H9 (cell line): ENCODE measurements at regions not wholly inside any gene's neighbourhood (a gene's known extent, or its start where the extent isn't known, plus 50 kb on each side); places are given as distances from the start of the nearest gene placed in this dataset.

Experiments used
- DNase-seq: peaks from one replicate; pipeline ENCODE4 v3.0.0-alpha.2; 2017
- H2AFZ ChIP-seq: one replicate; pipeline ENCODE4 v1.6.1; 2013; ENCODE audit warnings: mild to moderate bottlenecking, low read length, control low read depth, moderate library complexity
- H2AK5ac ChIP-seq: 2 replicates; pipeline ENCODE4 v1.6.1; 2013; ENCODE audit warnings: low read length, control low read depth, mixed read lengths; ENCODE audit not compliant: insufficient read length
- H2BK120ac ChIP-seq: one replicate; pipeline ENCODE4 v1.6.1; 2013; ENCODE audit warnings: low read depth, mild to moderate bottlenecking, low read length, control low read depth, inconsistent platforms; ENCODE audit not compliant: poor library complexity, severe bottlenecking
- H2BK12ac ChIP-seq: 2 replicates; pipeline ENCODE4 v1.6.1; 2013; ENCODE audit warnings: low read length, control low read depth, mixed read lengths, low read depth; ENCODE audit not compliant: insufficient read length
- H2BK15ac ChIP-seq: 2 replicates; pipeline ENCODE4 v1.6.1; 2013; ENCODE audit warnings: low read depth, low read length, control low read depth
- H2BK20ac ChIP-seq: one replicate; pipeline ENCODE4 v1.6.1; 2013; ENCODE audit warnings: low read depth, mild to moderate bottlenecking, low read length, control low read depth, inconsistent platforms; ENCODE audit not compliant: poor library complexity, severe bottlenecking
- H2BK5ac ChIP-seq: 2 replicates; pipeline ENCODE4 v1.6.1; 2013; ENCODE audit warnings: low read length, control low read depth, mixed read lengths; ENCODE audit not compliant: insufficient read length
- H3K14ac ChIP-seq: 2 replicates; pipeline ENCODE4 v1.6.1; 2013; ENCODE audit warnings: low read length, control low read depth; ENCODE audit not compliant: insufficient read depth
- H3K18ac ChIP-seq: 2 replicates; pipeline ENCODE4 v1.6.1; 2013; ENCODE audit warnings: low read depth, mild to moderate bottlenecking, mixed read lengths, low read length, control low read depth; ENCODE audit not compliant: insufficient read length
- H3K23ac ChIP-seq: 2 replicates; pipeline ENCODE4 v1.6.1; 2013; ENCODE audit warnings: low read length, control low read depth, mixed read lengths, low read depth; ENCODE audit not compliant: insufficient read length
- H3K23me2 ChIP-seq: 2 replicates; pipeline ENCODE4 v1.6.1; 2013; ENCODE audit warnings: low read depth, mild to moderate bottlenecking, mixed read lengths, low read length, control low read depth; ENCODE audit not compliant: insufficient read length, poor library complexity, severe bottlenecking
- H3K27ac ChIP-seq: 2 replicates; pipeline ENCODE4 v1.5.1; 2013; ENCODE audit warnings: low read length, control low read depth, mixed read lengths, low read depth; ENCODE audit not compliant: insufficient read length
- H3K27me3 ChIP-seq: 2 replicates; pipeline ENCODE4 v1.6.1; 2013; ENCODE audit warnings: low read length, control low read depth, inconsistent platforms; ENCODE audit not compliant: insufficient read depth
- H3K4ac ChIP-seq: 2 replicates; pipeline ENCODE4 v1.6.1; 2013; ENCODE audit warnings: low read depth, mild to moderate bottlenecking, control low read depth, inconsistent platforms, low read length, moderate library complexity
- H3K4me1 ChIP-seq: 2 replicates; pipeline ENCODE4 v1.6.1; 2013; ENCODE audit warnings: low read length, control low read depth, inconsistent platforms; ENCODE audit not compliant: insufficient read depth
- H3K4me2 ChIP-seq: 2 replicates; pipeline ENCODE4 v1.6.1; 2013; ENCODE audit warnings: low read length, control low read depth, mixed read lengths; ENCODE audit not compliant: insufficient read length, insufficient read depth
- H3K56ac ChIP-seq: 2 replicates; pipeline ENCODE4 v1.6.1; 2013; ENCODE audit warnings: low read depth, mild to moderate bottlenecking, mixed read lengths, low read length, control low read depth; ENCODE audit not compliant: insufficient read length
- H3K79me1 ChIP-seq: 2 replicates; pipeline ENCODE4 v1.6.1; 2013; ENCODE audit warnings: low read depth, mild to moderate bottlenecking, moderate library complexity, low read length, control low read depth, inconsistent platforms; ENCODE audit not compliant: insufficient read depth, poor library complexity, severe bottlenecking
- H3K79me2 ChIP-seq: 2 replicates; pipeline ENCODE4 v1.6.1; 2013; ENCODE audit warnings: low read length, control low read depth, inconsistent platforms; ENCODE audit not compliant: insufficient read depth
- H3K9ac ChIP-seq: 2 replicates; pipeline ENCODE4 v1.6.1; 2013; ENCODE audit warnings: low read length, control low read depth, mixed read lengths; ENCODE audit not compliant: insufficient read length; ENCODE audit errors: extremely low read depth
- H3K9me3 ChIP-seq: one replicate; pipeline ENCODE4 v1.6.1; 2013; ENCODE audit warnings: low read depth, low read length, inconsistent platforms; ENCODE audit not compliant: control insufficient read depth
- H3T11ph ChIP-seq: one replicate; pipeline ENCODE4 v1.6.1; 2013; ENCODE audit warnings: mild to moderate bottlenecking, low read length, control low read depth, inconsistent platforms
- H4K20me1 ChIP-seq: one replicate; pipeline ENCODE4 v1.6.1; 2013; ENCODE audit not compliant: control insufficient read depth, insufficient read length, insufficient read depth
- H4K5ac ChIP-seq: 2 replicates; pipeline ENCODE4 v1.6.1; 2013; ENCODE audit warnings: low read depth, mild to moderate bottlenecking, mixed read lengths, low read length, control low read depth; ENCODE audit not compliant: insufficient read length
- H4K8ac ChIP-seq: replicated peaks from 2 replicates; pipeline ENCODE4 v1.6.1; 2013; ENCODE audit warnings: low read length, control low read depth, mixed read lengths, low read depth; ENCODE audit not compliant: insufficient read length
- H4K91ac ChIP-seq: 2 replicates; pipeline ENCODE4 v1.6.1; 2013; ENCODE audit warnings: low read depth, mild to moderate bottlenecking, moderate library complexity, mixed read lengths, low read length, control low read depth; ENCODE audit not compliant: insufficient read length
- H3K27ac Mint-ChIP-seq, 3 experiments: 2 replicates in 2 of 3; 3 replicates in 1 of 3; pipeline ENCODE4 v1.8.0; 2020 to 2021; ENCODE audit warnings: mixed read lengths in 3 of 3, mild to moderate bottlenecking in 1 of 3, moderate library complexity in 1 of 3
- H3K27me3 Mint-ChIP-seq: 2 replicates; pipeline ENCODE4 v1.8.0; 2021; ENCODE audit warnings: low read depth, mild to moderate bottlenecking, moderate library complexity, mixed read lengths
- H3K36me3 Mint-ChIP-seq, 3 experiments: 2 replicates in 2 of 3; 3 replicates in 1 of 3; pipeline ENCODE4 v1.8.0; 2020 to 2021; ENCODE audit warnings: low read depth in 3 of 3, mixed read lengths in 3 of 3; ENCODE audit not compliant: insufficient read depth in 1 of 3
- H3K4me1 Mint-ChIP-seq, 2 experiments: 2 replicates each; pipeline ENCODE4 v1.8.0; 2020; ENCODE audit warnings: mixed read lengths in 2 of 2
- H3K4me3 Mint-ChIP-seq, 2 experiments: 2 replicates in 1 of 2; 3 replicates in 1 of 2; pipeline ENCODE4 v1.8.0; 2020 to 2021; ENCODE audit warnings: mild to moderate bottlenecking in 2 of 2, mixed read lengths in 2 of 2, moderate library complexity in 1 of 2
- H3K9me3 Mint-ChIP-seq, 2 experiments: 2 replicates in 1 of 2; 3 replicates in 1 of 2; pipeline ENCODE4 v1.8.0; 2020; ENCODE audit warnings: mild to moderate bottlenecking in 2 of 2, mixed read lengths in 2 of 2, moderate library complexity in 1 of 2
- WGBS: extraction: QIAGEN DNeasy Blood & Tissue Kit; methylation state at CpG from one replicate; pipeline ENCODE4 v1.1.7; 2013; ENCODE audit warnings: missing lambda C conversion rate, low lambda C conversion rate, mixed read lengths; ENCODE audit not compliant: insufficient read length; ENCODE audit errors: extremely low coverage; 5-methylcytosine and 5-hydroxymethylcytosine counted together
- TF ChIP-seq, protein P1 (sequence below): fragments of 200-600 bp; sonication (generic); conservative IDR thresholded peaks from 3 replicates; pipeline ENCODE4 v1.8.0; 2021; ENCODE audit warnings: antibody characterized with exemption, mild to moderate bottlenecking

DNA sequence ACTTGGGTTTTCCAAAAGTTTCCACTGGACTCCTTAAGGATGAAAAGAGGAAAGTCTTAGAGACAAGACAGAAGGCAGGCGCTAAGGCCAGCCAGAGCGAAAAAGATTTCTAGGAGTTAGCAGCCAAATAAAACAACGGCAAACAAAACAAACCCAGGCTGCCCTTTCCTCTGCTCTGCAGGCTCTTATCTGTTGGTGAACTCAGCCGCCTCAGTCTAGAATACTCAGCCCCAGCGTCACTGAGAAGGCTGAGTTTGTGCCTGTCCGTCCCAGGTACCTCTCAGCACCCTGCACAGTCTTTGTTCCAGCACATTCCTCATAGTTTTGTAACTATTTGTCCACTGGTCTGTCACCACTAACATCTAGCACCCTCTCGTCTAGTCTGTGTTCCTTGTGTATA, 75.6 kb upstream of the FAM9C start:
- Histone ChIP-seq H2BK15ac (no peak overlapping the region), H3K4me2 (no peak overlapping the region), H3K27ac (no peak overlapping the region), H3K4me1 (no peaks in the 10 kb centered on the region), H3K23ac (no peak overlapping the region), H3K79me1 (no peaks in the 10 kb centered on the region), H3K18ac (no peak overlapping the region), H2BK20ac (no peak overlapping the region), H2BK12ac (no peak overlapping the region), H2BK5ac (no peak overlapping the region), H4K20me1 (no peaks in the 10 kb centered on the region), H3K4ac (no peak overlapping the region), H2AK5ac (no peak overlapping the region), H2AFZ (no peak overlapping the region), H3K9me3 (peaks cover 20% of the 10 kb centered on the region), H4K91ac (no peak overlapping the region), H3K23me2 (no peaks in the 10 kb centered on the region), H4K8ac (no peak overlapping the region), H3T11ph (no peak overlapping the region), H3K27me3 (no peaks in the 10 kb centered on the region), H2BK120ac (no peak overlapping the region), H4K5ac (no peak overlapping the region), H3K9ac (no peak overlapping the region), H3K79me2 (no peaks in the 10 kb centered on the region), H3K56ac (no peak overlapping the region), H3K14ac (no peak overlapping the region)
- Mint-ChIP-seq H3K27ac (no peak overlapping the region), H3K4me3 (no peak overlapping the region), H3K9me3 (peaks cover 76 to 78% of the 10 kb centered on the region in 2 experiments), H3K27me3 (peaks cover 4% of the 10 kb centered on the region), H3K4me1 (peaks cover 19 to 21% of the 10 kb centered on the region in 2 experiments), H3K36me3 (peaks cover 19 to 25% (median 19%) of the 10 kb centered on the region in 3 experiments)
- no peak for DNase-seq
- no CpG with 5 or more reads among the region's 7 CpGs for WGBS
- TF ChIP-seq, protein P1, sequence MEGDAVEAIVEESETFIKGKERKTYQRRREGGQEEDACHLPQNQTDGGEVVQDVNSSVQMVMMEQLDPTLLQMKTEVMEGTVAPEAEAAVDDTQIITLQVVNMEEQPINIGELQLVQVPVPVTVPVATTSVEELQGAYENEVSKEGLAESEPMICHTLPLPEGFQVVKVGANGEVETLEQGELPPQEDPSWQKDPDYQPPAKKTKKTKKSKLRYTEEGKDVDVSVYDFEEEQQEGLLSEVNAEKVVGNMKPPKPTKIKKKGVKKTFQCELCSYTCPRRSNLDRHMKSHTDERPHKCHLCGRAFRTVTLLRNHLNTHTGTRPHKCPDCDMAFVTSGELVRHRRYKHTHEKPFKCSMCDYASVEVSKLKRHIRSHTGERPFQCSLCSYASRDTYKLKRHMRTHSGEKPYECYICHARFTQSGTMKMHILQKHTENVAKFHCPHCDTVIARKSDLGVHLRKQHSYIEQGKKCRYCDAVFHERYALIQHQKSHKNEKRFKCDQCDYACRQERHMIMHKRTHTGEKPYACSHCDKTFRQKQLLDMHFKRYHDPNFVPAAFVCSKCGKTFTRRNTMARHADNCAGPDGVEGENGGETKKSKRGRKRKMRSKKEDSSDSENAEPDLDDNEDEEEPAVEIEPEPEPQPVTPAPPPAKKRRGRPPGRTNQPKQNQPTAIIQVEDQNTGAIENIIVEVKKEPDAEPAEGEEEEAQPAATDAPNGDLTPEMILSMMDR: no peak
